ENCODE measurements at regions not wholly inside any gene's neighbourhood (a gene's known extent, or its start where the extent isn't known, plus 50 kb on each side); places are given as distances from the start of the nearest gene placed in this dataset.
"Not testable (repeated sequence)": the region's sequence is repeated elsewhere in the genome, so short reads cannot be mapped to it uniquely, and the experiment has no call there.

DNA sequence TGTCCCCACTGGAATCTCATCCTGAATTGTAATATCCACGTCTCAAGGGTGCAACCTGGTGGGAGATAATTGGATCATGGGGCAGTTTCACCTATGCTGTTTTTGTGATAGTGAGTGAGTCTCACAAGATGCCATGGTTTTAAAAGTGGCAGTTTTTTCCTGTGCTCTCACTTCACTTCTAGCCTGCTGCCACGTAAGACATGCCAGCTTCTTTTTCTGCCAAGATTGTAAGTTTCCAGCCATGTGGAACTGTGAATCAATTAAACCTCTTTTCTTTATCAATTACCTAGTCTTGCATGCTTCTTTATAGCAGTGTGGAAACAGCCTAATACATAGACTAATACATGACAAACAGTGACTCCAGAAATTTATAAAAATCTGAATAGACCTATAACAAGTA lies 1131.8 kb downstream of the PCDH7 start:
- no peak for DNase-seq

GRCh38 chr4:31877429-31877828 lies 1157.3 kb downstream of the PCDH7 start:
- DNase-seq, result no peak

- DNase-seq, result not testable (repeated sequence)
Observed at GRCh38 chr4:31880837-31881236, 1160.7 kb downstream of the PCDH7 start.

DNA sequence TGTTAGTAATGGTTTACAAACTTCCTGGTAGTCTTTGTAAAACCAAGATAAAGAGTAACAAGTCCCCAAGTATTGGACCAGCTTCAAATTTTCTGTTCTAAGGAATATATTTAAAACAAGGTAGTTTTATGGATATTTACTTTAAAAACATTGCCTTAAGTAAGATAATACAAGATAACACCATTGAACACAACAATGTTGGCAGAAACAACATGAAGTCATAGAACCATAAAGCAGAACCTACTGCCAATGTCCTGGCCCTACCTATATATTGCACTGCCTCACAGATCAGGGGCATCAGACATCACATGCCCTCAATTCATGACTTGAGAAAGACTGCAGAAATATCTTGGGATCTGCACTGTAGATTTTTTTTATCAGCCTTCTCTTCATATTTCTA lies 1176.2 kb downstream of the PCDH7 start:
- no peak for DNase-seq

GRCh38 chr4:31905363-31905762 lies 1185.2 kb downstream of the PCDH7 start:
- no peak for DNase-seq

- no peak for DNase-seq
Observed at GRCh38 chr4:31908261-31908660, 1188.1 kb downstream of the PCDH7 start.

DNA sequence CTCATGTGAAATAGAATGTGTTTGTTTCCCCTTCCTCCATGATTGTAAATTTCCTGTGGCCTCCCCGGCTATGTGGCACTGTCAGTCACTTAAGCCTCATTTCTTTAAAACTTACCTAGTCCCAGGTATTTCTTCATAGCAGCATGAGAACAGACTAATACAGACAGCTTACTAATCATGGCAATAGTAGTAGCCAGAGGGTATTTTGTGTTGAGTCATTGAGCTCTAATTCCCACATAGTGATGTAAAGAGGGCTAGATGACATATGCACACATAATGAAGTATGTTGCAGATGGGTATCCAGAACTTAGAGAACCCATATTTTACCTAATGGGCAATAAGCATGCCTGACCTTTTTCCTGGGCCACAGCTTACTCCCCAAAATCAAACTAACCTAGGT lies 1197.2 kb downstream of the PCDH7 start:
- no peak for DNase-seq

DNA sequence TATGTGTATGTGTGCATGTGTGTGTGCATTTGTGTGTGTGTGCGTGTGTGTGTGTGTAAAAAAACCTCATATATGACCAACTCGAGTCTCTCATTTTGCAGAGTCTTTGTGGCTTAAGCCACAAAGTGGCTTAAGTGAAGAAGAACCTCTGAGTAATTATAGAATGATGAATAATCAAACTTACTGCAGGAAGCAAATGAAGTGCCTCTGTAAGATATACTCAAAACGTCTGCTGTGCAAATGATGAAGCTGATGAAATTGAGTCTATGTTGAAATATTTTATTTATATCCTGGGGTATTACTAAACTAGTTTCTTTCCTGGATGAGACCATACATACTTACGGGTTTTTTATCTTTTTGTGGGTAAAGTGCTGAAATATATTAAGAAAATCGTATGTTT lies 1198.7 kb downstream of the PCDH7 start:
- no peak for DNase-seq

DNA sequence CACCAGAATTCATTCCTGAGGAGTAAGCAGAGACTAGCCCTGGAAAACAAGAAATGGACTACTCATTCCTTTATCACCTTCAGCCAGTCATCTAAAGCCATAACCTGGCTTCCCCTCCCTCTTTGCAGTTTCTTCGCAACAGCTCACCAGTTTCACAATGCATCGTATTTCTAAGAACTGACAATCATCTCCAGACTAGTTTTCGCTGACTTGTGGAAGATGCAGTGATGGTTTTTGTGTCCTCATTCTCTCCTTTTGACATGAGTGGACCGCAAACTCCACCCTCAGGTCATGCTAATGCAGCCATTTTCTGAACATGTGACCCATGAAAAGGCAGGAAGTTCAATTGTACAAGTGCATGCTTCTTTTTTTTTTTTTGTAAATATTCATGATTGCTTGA lies 1203.5 kb downstream of the PCDH7 start:
- DNase-seq, result no peak

DNA sequence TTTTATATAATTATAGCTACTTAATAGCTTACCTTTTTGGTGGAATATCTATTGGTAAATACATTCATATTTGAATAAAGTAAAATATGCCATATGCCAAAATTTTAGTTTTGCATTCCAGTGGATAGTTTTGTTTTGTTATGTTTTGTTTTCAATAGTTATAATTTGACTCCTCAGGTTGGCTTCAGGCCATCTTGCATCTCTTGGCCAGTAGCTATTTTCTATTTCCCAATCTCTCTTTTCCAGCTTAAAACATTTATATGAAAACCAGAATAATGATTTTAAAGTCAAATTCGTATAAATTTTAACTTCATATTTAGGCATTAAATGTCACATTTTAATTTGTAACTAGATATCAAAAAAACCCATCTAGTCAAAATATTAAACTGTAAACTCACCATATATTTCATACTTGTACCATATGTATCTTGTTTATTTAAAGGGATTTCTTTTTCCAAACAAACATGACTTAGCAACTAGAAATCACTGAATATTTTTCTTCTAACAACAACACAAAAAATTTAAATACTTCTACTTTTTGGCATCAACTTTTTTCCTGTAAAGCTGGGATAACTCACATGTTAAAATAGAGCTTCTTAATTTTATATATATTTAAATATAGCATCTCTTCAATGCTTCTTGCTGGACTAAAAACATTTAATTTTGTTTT lies 1209.6 kb downstream of the PCDH7 start:
- DNase-seq, result no peak

- no peak for DNase-seq
Observed at GRCh38 chr4:31946456-31946855, 1226.3 kb downstream of the PCDH7 start.

- no peak for DNase-seq
Observed at GRCh38 chr4:31947101-31947500, 1226.9 kb downstream of the PCDH7 start.

GRCh38 chr4:31949045-31949444 lies 1228.9 kb downstream of the PCDH7 start:
- no peak for DNase-seq

- no peak for DNase-seq
Observed at GRCh38 chr4:31955346-31955745, 1235.2 kb downstream of the PCDH7 start.

DNA sequence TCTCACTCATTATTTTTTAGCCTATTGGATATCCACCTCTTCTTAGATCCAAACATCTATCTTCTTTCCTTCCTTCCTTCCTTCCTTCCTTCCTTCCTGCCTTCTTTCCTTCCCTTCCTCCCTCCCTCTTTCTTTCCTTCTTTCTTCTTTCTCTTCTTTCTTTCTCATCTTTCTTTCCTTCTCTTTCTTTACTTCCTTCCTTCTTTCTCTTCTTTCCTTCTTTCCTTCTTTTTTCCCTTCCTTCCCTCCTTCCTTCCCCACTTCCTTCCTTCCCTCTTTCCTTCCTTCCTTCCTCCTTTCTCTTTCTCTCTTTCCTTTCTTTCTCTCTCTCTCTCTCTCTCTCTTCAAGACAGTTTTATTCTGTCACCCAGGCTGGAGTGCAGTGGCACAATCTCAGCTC lies 1239.8 kb downstream of the PCDH7 start:
- DNase-seq, result no peak

DNA sequence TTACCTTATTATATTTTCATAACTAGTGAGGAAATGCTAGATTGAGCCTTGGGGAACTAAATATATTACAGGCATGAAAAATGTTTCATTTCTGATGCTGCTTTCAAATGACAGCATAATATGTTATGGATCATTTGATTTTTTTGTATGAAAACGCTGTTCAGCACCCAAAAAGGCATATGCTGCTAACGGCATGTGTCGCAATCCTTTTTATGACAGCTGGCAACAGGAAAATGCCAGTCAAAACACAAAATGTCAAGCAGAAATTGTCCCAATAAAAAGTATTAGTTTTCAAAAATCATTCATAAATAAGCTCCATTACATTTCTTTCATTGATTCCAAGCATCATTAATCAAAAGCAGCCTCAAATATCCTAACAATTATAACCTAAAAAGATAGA lies 1244.5 kb downstream of the PCDH7 start:
- DNase-seq, result no peak

DNA sequence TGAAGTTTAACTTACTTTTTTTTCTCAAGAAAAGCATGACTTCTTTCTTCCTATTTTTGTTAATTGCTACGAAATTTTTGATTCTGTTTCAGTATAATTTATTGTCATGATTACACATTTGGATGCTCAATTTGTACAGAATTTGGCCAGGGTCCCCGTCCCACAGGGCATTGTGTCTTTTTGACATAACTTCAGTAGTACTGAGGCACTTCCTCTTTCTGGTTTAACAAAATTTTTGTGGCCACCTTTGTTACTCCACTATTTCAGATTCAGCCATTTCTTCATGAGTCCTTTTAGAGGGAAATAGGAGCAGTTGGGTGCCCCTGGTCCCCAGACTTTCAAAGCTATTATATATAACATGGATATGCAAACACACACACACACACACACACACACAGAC lies 1248.7 kb downstream of the PCDH7 start:
- DNase-seq, result no peak

DNA sequence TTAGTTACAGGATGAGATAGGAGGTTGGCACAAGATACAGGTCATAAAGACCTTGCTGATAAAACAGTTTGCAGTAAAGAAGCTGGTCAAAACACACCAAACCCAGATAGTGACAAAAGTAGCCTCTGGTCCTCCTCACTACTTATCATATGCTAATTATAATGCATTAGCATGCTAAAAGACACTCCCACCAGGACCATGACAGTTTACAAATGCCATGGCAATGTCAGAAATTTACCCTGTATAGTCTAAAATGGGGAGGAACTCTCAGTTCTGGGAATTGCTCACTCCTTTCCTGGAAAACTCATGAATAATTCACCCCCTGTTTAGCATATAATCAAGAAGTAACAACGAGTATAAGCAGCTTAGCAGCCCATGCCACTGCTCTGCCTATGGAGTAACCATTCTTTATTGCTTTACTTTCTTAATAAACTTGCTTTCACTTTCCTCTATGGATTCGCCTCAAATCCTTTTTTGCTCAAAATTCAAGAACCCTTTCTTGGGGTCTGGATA lies 1254.4 kb downstream of the PCDH7 start:
- DNase-seq, result no peak

GRCh38 chr4:31979988-31980387 lies 1259.8 kb downstream of the PCDH7 start:
- no peak for DNase-seq

DNA sequence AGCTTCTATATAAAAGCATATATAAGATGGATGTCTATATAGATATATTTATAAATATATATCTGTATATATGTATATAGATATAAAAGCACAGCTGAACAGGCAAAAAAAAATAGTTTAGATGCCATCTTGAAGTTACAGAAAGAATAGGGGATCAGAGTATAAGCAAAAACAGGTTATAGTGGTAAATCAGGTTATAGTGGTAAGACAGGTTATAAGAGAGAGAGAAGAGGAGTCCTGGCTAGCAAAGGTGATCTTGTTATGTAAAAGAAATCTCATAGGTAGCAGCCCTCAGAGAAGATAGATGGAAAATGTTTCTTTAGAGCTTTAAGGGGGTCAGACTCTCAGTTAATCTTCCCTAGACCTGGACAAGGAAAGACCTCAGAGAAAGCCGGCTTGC lies 1263.1 kb downstream of the PCDH7 start:
- no peak for DNase-seq

- no peak for DNase-seq
Observed at GRCh38 chr4:31983677-31984076, 1263.5 kb downstream of the PCDH7 start.

- DNase-seq, result no peak
Observed at GRCh38 chr4:31984872-31985271, 1264.7 kb downstream of the PCDH7 start.

DNA sequence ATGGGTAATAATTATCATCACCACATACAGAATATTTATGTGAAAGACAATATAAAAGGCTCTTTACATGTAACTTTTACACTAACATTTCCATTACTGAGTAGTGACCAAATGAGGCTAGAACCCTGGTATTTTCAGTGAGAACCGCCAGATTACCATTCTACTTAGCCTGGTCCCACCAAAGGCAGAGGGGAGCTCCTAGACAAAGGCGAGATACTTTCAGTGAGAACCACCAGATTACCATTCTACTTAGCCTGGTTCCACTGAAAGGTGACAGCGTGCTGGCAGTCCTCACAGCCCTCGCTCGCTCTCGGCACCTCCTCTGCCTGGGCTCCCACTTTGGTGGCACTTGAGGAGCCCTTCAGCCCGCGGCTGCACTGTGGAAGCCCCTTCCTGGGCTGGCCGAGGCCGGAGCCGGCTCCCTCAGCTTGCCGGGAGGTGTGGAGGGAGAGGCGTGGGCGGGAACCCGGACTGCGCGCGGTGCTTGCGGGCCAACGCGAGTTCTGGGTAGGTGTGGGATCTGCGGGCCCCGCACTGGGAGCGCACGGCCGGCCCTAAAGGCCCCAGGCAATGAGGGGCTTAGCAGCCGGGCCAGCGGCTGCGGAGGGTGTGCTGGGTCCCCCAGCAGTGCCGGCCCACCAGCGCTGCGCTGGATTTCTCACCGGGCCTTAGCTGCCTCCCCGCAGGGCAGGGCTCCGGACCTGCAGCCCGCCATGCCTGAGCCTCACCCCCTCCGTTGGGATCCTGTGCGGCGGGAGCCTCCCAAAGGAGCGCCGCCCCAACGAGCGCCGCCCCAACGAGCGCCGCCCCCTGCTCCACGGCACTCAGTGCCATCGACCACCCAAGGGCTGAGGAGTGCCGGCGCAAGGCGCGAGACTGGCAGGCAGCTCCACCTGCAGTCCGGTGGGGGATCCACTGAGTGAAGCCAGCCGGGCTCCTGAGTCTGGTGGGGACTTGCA lies 1276.1 kb downstream of the PCDH7 start:
- no peak for DNase-seq

GRCh38 chr4:31998807-31999206 lies 1278.6 kb downstream of the PCDH7 start:
- DNase-seq, result no peak
